Sigmoid colon (tissue), 3 donors: ENCODE measurements at regions not wholly inside any gene's neighbourhood (a gene's known extent, or its start where the extent isn't known, plus 50 kb on each side); places are given as distances from the start of the nearest gene placed in this dataset.

Experiments
- CTCF ChIP-seq, 4 experiments: fragments of 450-650 bp in 3 of 4; fragments of 200-600 bp in 1 of 4; IDR thresholded peaks; one replicate each; pipeline ENCODE4 v1.5.1; 2016 to 2019; ENCODE audit warnings: antibody characterized with exemption in 4 of 4, mild to moderate bottlenecking in 3 of 4, moderate library complexity in 2 of 4
- POLR2A ChIP-seq, 2 donors: fragments of 450-650 bp; IDR thresholded peaks; one replicate each; pipeline ENCODE4 v1.6.1; 2016; ENCODE audit warnings: antibody characterized with exemption in 2 of 2, mild to moderate bottlenecking in 2 of 2, moderate library complexity in 2 of 2

GRCh38 chr1:78283691-78284090, 207.1 kb upstream of the PTGFR start:
- TF ChIP-seq CTCF (IDR thresholded peaks at IDR 0.05) (no peak), POLR2A (IDR thresholded peaks at IDR 0.05) (no peak)
